ENCODE measurements at regions not wholly inside any gene's neighbourhood (a gene's known extent, or its start where the extent isn't known, plus 50 kb on each side); places are given as distances from the start of the nearest gene placed in this dataset.

DNA sequence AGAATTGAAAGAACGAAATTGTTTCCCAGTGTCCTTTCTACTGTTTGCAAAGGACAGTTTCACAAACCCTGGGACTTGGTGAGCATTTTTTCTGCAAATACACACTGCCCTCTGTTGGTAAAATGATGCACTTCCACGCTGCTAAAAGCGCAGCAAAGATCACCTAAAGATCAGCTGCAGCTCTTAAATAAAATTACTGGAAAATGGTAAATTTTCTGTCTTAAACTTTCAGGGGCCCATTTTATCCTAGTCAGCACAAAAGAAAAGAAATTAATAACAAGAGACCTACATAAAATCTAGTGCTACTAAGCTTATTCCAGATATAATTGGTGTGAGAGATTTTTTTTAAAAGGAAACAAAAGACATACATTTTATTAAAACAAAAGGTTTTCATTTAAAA, 566.0 kb downstream of the CAAP1 start:
- Histone ChIP-seq H3K27ac (replicated peaks) (no peak overlapping the region), H3K4me1 (no peaks in the 10 kb centered on the region), H3K9me3 (replicated peaks) (no peaks in the 10 kb centered on the region), H3K27me3 (ENCODE audit: low read depth) (no peaks in the 10 kb centered on the region), H3K36me3 (no peaks in the 10 kb centered on the region), H3K4me3 (no peak overlapping the region)
- intact Hi-C loops (cut with micrococcal nuclease), result no loop called here
- no peak for DNase-seq
- TF ChIP-seq, protein P1, sequence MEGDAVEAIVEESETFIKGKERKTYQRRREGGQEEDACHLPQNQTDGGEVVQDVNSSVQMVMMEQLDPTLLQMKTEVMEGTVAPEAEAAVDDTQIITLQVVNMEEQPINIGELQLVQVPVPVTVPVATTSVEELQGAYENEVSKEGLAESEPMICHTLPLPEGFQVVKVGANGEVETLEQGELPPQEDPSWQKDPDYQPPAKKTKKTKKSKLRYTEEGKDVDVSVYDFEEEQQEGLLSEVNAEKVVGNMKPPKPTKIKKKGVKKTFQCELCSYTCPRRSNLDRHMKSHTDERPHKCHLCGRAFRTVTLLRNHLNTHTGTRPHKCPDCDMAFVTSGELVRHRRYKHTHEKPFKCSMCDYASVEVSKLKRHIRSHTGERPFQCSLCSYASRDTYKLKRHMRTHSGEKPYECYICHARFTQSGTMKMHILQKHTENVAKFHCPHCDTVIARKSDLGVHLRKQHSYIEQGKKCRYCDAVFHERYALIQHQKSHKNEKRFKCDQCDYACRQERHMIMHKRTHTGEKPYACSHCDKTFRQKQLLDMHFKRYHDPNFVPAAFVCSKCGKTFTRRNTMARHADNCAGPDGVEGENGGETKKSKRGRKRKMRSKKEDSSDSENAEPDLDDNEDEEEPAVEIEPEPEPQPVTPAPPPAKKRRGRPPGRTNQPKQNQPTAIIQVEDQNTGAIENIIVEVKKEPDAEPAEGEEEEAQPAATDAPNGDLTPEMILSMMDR (IDR thresholded peaks at IDR 0.05; ENCODE audit: borderline replicate concordance), result peak; percentile 76

DNA sequence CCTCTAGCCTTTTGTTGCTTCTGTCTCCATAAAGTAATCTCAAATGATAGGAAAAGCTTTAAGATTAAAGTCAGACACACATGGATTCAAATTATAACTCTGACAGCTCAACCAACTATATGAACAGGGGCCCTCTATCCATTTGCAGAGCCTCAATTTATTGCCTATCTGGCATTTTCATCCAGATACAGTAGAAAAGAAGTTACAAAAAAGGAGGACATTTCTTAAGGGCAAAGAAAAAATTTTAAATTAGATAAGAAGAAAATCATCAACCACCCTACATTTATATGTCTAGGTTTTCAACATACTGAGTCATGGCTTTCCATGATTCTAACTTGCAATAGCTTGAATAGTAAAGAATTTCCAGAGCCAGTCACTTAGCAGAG, 567.2 kb downstream of the CAAP1 start:
- no peaks in the 10 kb centered on the region for H3K27me3 ChIP-seq (ENCODE audit: low read depth)
- TF ChIP-seq, protein P1 (IDR thresholded peaks at IDR 0.05; ENCODE audit: borderline replicate concordance), result no peak
- H3K36me3 ChIP-seq, result no peaks in the 10 kb centered on the region
- H3K4me3 ChIP-seq, result no peak overlapping the region
- H3K4me1 ChIP-seq, result no peaks in the 10 kb centered on the region
- intact Hi-C loops (cut with micrococcal nuclease), result no loop called here
- H3K27ac ChIP-seq (replicated peaks), result no peak overlapping the region
- no peaks in the 10 kb centered on the region for H3K9me3 ChIP-seq (replicated peaks)
- DNase-seq, result no peak

DNA sequence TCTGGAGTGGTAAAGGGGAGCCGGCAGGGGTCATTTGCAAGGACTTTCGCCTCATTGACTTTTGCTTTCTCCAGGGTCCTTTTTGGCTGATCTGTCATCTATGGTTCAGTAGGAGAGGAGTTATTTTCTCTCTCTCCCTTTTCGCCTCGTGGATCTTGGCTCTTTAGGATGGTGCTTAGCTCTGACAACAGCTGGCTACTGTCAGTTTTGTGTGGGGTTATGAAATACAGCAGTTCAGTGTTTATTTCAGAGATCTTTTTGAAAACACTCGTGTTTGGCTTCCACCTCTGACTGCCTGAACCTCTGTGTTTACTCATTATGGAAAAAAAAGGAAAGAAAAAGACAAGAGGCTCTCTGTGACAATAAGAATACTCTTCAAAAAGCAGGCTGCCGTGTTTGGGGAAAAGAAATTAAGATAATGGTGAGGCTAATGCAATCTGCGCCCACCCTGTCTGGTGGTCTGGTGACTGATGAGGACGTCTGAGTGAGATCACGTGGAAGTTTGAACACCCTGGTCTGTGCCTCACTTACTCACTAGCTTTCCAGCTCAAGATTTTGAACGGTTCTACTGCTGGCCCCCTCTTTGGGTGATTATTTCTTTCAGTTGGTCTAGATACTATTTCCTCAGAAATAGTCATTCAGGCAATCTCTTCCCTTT, 567.7 kb downstream of the CAAP1 start:
- intact Hi-C loops (cut with micrococcal nuclease), result no loop called here
- Histone ChIP-seq H3K27ac (replicated peaks) (no peak overlapping the region), H3K4me1 (no peaks in the 10 kb centered on the region), H3K36me3 (no peaks in the 10 kb centered on the region), H3K4me3 (no peak overlapping the region), H3K27me3 (ENCODE audit: low read depth) (no peaks in the 10 kb centered on the region), H3K9me3 (replicated peaks) (no peaks in the 10 kb centered on the region)
- no peak for DNase-seq
- TF ChIP-seq, protein P1 (IDR thresholded peaks at IDR 0.05; ENCODE audit: borderline replicate concordance), result no peak

DNA sequence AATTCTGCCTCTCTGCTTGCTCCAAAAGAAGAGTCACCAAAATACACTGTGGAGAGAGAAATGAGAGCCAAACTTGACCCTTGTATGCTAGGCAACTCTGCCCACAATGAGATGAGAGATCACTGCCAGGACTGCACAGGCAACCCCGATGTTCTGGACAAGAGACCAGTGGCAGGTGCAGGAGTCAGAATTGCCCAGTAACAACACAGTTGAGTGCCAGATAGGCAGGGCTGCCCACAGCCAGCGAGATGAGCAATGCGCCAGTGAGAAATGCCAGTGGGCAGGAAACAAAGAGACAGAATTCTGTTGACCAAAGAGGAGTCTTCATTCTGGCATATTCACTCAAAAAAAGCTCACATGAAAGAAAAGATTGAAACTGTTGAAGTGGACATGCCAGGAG, 570.7 kb downstream of the CAAP1 start:
- H3K4me1 ChIP-seq, result no peaks in the 10 kb centered on the region
- intact Hi-C loops (cut with micrococcal nuclease), result no loop called here
- TF ChIP-seq, protein P1 (IDR thresholded peaks at IDR 0.05; ENCODE audit: borderline replicate concordance), result no peak
- DNase-seq, result no peak
- no peak overlapping the region for H3K4me3 ChIP-seq
- no peaks in the 10 kb centered on the region for H3K36me3 ChIP-seq
- no peak overlapping the region for H3K27ac ChIP-seq (replicated peaks)
- no peaks in the 10 kb centered on the region for H3K9me3 ChIP-seq (replicated peaks)
- H3K27me3 ChIP-seq (ENCODE audit: low read depth), result no peaks in the 10 kb centered on the region

DNA sequence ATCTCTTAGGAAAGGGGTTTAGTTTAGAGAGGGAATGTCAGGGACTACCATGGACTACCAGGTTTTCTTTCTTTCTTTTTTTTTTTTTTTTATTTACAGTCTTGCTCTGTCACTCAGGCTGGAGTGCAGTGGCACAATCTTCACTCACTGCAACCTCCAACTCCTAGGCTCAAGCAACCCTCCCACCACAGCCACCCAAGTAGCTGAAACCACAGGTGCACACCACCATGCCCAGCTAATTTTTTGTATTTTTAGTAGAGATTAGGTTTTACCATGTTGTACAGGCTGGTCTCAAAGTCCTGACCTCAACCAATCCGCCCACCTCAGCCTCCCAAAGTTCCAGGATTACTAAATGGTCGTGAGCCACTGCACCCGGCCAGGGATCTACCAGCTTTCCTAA, 572.7 kb downstream of the CAAP1 start:
- DNase-seq, result no peak
- intact Hi-C loops (cut with micrococcal nuclease), result no loop called here
- H3K27ac ChIP-seq (replicated peaks), result no peak overlapping the region
- TF ChIP-seq, protein P1 (IDR thresholded peaks at IDR 0.05; ENCODE audit: borderline replicate concordance), result no peak
- no peaks in the 10 kb centered on the region for H3K9me3 ChIP-seq (replicated peaks)
- no peak overlapping the region for H3K4me3 ChIP-seq
- H3K27me3 ChIP-seq (ENCODE audit: low read depth), result no peaks in the 10 kb centered on the region
- H3K4me1 ChIP-seq, result no peaks in the 10 kb centered on the region
- no peaks in the 10 kb centered on the region for H3K36me3 ChIP-seq
